ENCODE measurements at regions not wholly inside any gene's neighbourhood (a gene's known extent, or its start where the extent isn't known, plus 50 kb on each side); places are given as distances from the start of the nearest gene placed in this dataset.

GRCh38 chr10:128529225-128529624, 403.0 kb upstream of the MKI67 start:
- TF ChIP-seq PAX5 (IDR thresholded peaks at IDR 0.05; ENCODE audit: insufficient read depth, low read length, severe bottlenecking), result no peak
- TF ChIP-seq SPI1 (IDR thresholded peaks at IDR 0.05; ENCODE audit: low read depth, low read length), result no peak
- DNase-seq (ENCODE audit: insufficient read length, low spot score) (no peak), FAIRE-seq (no peak)

- FAIRE-seq, result no peak
Observed at GRCh38 chr10:128530301-128530700, 404.1 kb upstream of the MKI67 start.

GRCh38 chr10:128530946-128531345, 404.7 kb upstream of the MKI67 start:
- TF ChIP-seq TAF1 (IDR thresholded peaks at IDR 0.05; ENCODE audit: low read depth, low read length) (no peak), PAX5 (IDR thresholded peaks at IDR 0.05; ENCODE audit: insufficient read depth, low read length, severe bottlenecking) (no peak), POLR2A (IDR thresholded peaks at IDR 0.05; ENCODE audit: low read depth, low read length) (no peak), POLR2AphosphoS5 (IDR thresholded peaks at IDR 0.05; ENCODE audit: low read depth, low read length) (no peak), SPI1 (IDR thresholded peaks at IDR 0.05; ENCODE audit: low read depth, low read length) (no peak), POU2F2 (IDR thresholded peaks at IDR 0.05; ENCODE audit: low read depth, low read length) (no peak)
- no peak for FAIRE-seq
- no peak for DNase-seq (ENCODE audit: insufficient read length, low spot score)

More at GRCh38 chr10:128530301-128530700, 404.1 kb upstream of the MKI67 start:
- DNase-seq (ENCODE audit: insufficient read length, low spot score), result no peak
- TF ChIP-seq SPI1 (IDR thresholded peaks at IDR 0.05; ENCODE audit: low read depth, low read length) (no peak), POU2F2 (IDR thresholded peaks at IDR 0.05; ENCODE audit: low read depth, low read length) (no peak), TAF1 (IDR thresholded peaks at IDR 0.05; ENCODE audit: low read depth, low read length) (no peak), POLR2A (IDR thresholded peaks at IDR 0.05; ENCODE audit: low read depth, low read length) (no peak)

- FAIRE-seq (no peak), DNase-seq (ENCODE audit: insufficient read length, low spot score) (no peak)
- TF ChIP-seq POLR2A (IDR thresholded peaks at IDR 0.05; ENCODE audit: low read depth, low read length) (no peak), PAX5 (IDR thresholded peaks at IDR 0.05; ENCODE audit: insufficient read depth, low read length, severe bottlenecking) (no peak), POU2F2 (IDR thresholded peaks at IDR 0.05; ENCODE audit: low read depth, low read length) (no peak), POLR2AphosphoS5 (IDR thresholded peaks at IDR 0.05; ENCODE audit: low read depth, low read length) (no peak)
Observed at GRCh38 chr10:128534686-128535085, 408.5 kb upstream of the MKI67 start.

- no peak for DNase-seq (ENCODE audit: insufficient read length, low spot score)
- FAIRE-seq, result no peak
- TF ChIP-seq PAX5 (IDR thresholded peaks at IDR 0.05; ENCODE audit: insufficient read depth, low read length, severe bottlenecking) (no peak), POU2F2 (IDR thresholded peaks at IDR 0.05; ENCODE audit: low read depth, low read length) (no peak), SPI1 (IDR thresholded peaks at IDR 0.05; ENCODE audit: low read depth, low read length) (no peak), POLR2AphosphoS5 (IDR thresholded peaks at IDR 0.05; ENCODE audit: low read depth, low read length) (no peak), TAF1 (IDR thresholded peaks at IDR 0.05; ENCODE audit: low read depth, low read length) (no peak), POLR2A (IDR thresholded peaks at IDR 0.05; ENCODE audit: low read depth, low read length) (no peak)
Observed at GRCh38 chr10:128536259-128536658, 410.0 kb upstream of the MKI67 start.

GRCh38 chr10:128537834-128538330, 411.7 kb upstream of the MKI67 start:
- no peak for TF ChIP-seq POU2F2 (IDR thresholded peaks at IDR 0.05; ENCODE audit: low read depth, low read length)
- TF ChIP-seq TAF1 (IDR thresholded peaks at IDR 0.05; ENCODE audit: low read depth, low read length), result no peak
- TF ChIP-seq POLR2A (IDR thresholded peaks at IDR 0.05; ENCODE audit: low read depth, low read length), result no peak
- no peak for TF ChIP-seq SPI1 (IDR thresholded peaks at IDR 0.05; ENCODE audit: low read depth, low read length)
- TF ChIP-seq PAX5 (IDR thresholded peaks at IDR 0.05; ENCODE audit: insufficient read depth, low read length, severe bottlenecking), result no peak
- no peak for DNase-seq (ENCODE audit: insufficient read length, low spot score)
- no peak for FAIRE-seq

GRCh38 chr10:128538671-128539070, 412.4 kb upstream of the MKI67 start:
- no peak for DNase-seq (ENCODE audit: insufficient read length, low spot score)
- TF ChIP-seq POLR2AphosphoS5 (IDR thresholded peaks at IDR 0.05; ENCODE audit: low read depth, low read length), result no peak
- no peak for TF ChIP-seq TAF1 (IDR thresholded peaks at IDR 0.05; ENCODE audit: low read depth, low read length)
- no peak for TF ChIP-seq PAX5 (IDR thresholded peaks at IDR 0.05; ENCODE audit: insufficient read depth, low read length, severe bottlenecking)
- TF ChIP-seq POLR2A (IDR thresholded peaks at IDR 0.05; ENCODE audit: low read depth, low read length), result no peak
- TF ChIP-seq POU2F2 (IDR thresholded peaks at IDR 0.05; ENCODE audit: low read depth, low read length), result no peak
- no peak for FAIRE-seq

- no peak for TF ChIP-seq POU2F2 (IDR thresholded peaks at IDR 0.05; ENCODE audit: low read depth, low read length)
- no peak for FAIRE-seq
- no peak for DNase-seq (ENCODE audit: insufficient read length, low spot score)
Observed at GRCh38 chr10:128539510-128540127, 413.4 kb upstream of the MKI67 start.

- TF ChIP-seq POLR2AphosphoS5 (IDR thresholded peaks at IDR 0.05; ENCODE audit: low read depth, low read length) (no peak), POLR2A (IDR thresholded peaks at IDR 0.05; ENCODE audit: low read depth, low read length) (no peak), SPI1 (IDR thresholded peaks at IDR 0.05; ENCODE audit: low read depth, low read length) (no peak), POU2F2 (IDR thresholded peaks at IDR 0.05; ENCODE audit: low read depth, low read length) (no peak), TAF1 (IDR thresholded peaks at IDR 0.05; ENCODE audit: low read depth, low read length) (no peak), PAX5 (IDR thresholded peaks at IDR 0.05; ENCODE audit: insufficient read depth, low read length, severe bottlenecking) (no peak)
- FAIRE-seq (no peak), DNase-seq (ENCODE audit: insufficient read length, low spot score) (peak; percentile 11)
Observed at GRCh38 chr10:128540128-128540762, 414.0 kb upstream of the MKI67 start.

Data from GM12891 (cell line).